DND-41 (cell line): ENCODE measurements at regions not wholly inside any gene's neighbourhood (a gene's known extent, or its start where the extent isn't known, plus 50 kb on each side); places are given as distances from the start of the nearest gene placed in this dataset.

Source experiments
- CTCF ChIP-seq: IDR thresholded peaks from 2 replicates; pipeline ENCODE4 v1.5.1; 2012; ENCODE audit warnings: borderline replicate concordance, low read length, moderate library complexity, mild to moderate bottlenecking; ENCODE audit not compliant: poor library complexity, severe bottlenecking; ENCODE audit errors: extremely low read depth
- EZH2 ChIP-seq: IDR thresholded peaks from 3 replicates; pipeline ENCODE4 v1.6.1; 2012; ENCODE audit warnings: borderline replicate concordance, low read depth, mild to moderate bottlenecking, moderate library complexity, low read length, inconsistent platforms; ENCODE audit not compliant: severe bottlenecking

GRCh38 chr10:46104071-46104585 is 58.1 kb upstream of the MSMB start:
- TF ChIP-seq CTCF: no peak
- no peak for TF ChIP-seq EZH2
